HG02981 (cell line): ENCODE measurements at regions not wholly inside any gene's neighbourhood (a gene's known extent, or its start where the extent isn't known, plus 50 kb on each side); places are given as distances from the start of the nearest gene placed in this dataset.

Source experiments
- ATAC-seq: cut with Tn5 transposase; IDR thresholded peaks from one replicate; pipeline ENCODE4 v1.9.1; 2021; ENCODE audit warnings: mild to moderate bottlenecking, moderate library complexity; ENCODE audit not compliant: unreplicated experiment

DNA sequence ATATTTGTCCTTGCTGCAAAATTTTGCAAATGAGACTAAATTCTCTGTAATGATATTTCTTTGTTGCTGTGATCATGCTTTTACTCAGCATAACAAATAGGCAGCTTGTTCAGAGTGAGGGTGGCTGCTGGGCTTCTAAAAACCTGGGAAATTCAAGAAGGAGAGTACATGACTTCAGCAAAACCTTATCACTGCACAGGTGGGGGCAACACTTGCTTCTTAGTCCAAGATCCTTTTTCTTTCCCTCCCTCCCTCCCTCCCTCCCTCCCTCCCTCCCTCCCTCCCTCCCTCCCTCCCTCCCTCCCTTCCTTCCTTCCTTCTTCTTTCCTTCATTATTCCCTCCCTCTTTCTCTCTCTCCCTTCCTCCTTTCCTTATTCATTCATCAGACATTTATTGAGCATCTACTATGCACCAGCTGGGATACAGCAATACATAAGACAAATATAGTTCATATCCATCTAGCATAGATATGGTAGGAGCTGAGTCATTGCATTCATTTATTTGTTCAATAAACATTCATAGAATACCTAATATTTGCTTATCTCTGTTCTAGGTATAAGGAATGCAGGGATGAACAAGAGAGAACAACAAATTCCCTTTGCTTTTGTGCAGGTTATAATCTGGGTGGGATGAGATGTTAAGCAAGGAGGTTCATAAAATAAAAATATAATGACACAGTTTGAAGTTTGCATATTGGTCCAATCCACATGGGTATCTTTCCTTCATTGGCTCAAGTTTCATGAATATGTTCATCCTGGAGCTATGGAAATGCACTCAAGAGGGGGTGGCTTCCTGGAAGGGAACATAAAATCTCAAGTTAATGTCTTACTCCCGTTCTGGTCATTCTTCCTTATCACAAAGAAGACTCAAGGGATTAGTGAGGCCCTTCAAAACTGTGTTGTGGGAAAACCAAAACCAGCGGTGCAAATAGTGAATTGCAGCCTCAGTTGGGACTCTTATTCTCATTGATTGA lies 210.7 kb downstream of the PDCD6IP start:
- no peak for ATAC-seq

DNA sequence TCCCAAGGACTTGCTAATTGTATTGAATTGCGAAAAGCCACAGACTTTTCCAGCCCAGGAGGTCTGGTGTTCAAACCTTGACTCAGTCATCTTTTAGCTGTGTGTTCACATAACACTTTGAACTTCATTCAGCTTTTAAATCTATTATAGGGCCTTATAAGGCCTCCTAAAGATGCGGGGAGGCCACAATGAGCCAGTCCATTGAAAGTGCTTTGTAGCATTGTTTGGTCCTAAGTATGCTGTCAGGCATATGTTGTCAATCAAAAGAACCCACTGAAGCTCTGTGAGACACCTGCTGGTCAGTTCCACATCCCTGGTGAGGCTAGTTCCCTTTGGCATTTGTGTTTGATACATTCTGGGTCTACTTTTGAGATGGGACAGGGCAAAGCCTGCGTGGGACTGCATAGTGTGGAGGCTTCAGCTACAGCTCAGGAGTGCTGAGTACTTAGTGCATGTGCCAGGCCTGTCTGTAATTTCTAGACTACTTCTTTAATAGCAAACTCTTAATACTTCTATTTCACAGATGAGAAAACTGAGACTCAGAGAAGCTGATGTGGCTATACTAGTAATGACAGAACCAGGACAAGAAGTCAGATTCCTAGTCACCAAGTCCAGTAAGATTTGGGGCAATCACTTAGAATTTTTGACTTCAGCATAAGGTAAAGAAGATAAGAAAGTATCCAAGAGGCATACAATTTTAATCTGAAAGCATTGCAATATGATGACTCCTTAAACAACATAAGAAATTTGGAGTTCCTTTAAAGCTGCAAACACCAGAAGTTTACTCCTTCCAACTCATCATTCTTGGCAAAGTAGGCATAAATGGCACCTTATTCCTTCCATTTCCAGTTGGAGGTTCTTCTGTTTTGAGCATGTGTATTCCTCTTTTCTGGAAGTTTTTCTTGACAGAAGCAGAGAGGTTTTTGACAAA lies 213.0 kb downstream of the PDCD6IP start:
- no peak for ATAC-seq

DNA sequence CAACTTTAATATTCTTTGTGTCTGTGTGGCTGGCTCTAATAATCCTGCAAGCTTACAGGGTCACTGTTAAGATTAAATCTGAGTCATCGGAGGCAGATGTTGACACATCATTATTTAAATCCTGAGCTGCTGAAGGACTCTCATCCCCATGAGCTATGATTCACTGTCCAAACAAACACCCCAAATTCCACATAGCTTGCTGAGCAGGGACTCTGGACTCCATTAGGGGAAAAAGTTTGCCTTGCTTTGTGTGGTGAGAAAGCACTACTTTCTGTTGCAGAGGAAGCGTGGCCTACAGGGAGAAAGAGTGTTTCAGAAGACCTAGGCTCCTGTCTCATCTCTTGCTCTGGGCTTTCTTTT lies 213.7 kb downstream of the PDCD6IP start:
- no peak for ATAC-seq

DNA sequence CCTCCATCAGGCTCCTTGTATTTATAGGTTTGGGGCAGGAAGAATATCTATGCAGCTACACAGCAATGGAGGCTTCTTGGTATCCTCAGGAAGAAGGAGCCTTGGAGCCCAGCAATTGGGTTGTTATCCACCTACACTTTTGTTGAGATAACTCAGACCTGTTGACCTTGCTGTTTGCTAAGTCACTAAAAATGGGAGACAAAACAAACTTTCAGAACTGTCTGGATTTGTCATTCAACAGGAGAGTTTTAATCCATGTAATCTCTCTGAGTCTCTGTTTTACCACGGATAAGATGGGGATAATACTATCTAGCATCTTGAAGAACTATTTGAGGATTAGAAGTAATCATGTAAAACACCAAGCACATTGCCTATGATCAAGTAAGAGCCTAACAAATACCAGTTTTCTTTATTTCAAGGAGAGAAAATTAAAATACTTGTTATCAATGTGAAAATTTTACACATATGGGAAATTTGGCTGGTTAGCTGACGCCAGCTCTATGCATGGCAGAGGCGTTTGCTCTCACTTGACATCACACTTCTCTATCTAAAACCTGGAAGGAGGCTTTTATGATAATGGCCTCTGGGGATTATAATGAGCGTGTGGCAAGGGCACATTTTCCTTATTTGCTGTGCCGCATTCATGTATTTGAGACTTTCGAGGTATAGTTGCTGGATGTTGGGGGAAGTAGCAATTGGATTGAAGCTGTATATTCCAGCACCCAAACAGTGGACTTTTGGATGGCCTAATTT lies 215.6 kb downstream of the PDCD6IP start:
- ATAC-seq: no peak

DNA sequence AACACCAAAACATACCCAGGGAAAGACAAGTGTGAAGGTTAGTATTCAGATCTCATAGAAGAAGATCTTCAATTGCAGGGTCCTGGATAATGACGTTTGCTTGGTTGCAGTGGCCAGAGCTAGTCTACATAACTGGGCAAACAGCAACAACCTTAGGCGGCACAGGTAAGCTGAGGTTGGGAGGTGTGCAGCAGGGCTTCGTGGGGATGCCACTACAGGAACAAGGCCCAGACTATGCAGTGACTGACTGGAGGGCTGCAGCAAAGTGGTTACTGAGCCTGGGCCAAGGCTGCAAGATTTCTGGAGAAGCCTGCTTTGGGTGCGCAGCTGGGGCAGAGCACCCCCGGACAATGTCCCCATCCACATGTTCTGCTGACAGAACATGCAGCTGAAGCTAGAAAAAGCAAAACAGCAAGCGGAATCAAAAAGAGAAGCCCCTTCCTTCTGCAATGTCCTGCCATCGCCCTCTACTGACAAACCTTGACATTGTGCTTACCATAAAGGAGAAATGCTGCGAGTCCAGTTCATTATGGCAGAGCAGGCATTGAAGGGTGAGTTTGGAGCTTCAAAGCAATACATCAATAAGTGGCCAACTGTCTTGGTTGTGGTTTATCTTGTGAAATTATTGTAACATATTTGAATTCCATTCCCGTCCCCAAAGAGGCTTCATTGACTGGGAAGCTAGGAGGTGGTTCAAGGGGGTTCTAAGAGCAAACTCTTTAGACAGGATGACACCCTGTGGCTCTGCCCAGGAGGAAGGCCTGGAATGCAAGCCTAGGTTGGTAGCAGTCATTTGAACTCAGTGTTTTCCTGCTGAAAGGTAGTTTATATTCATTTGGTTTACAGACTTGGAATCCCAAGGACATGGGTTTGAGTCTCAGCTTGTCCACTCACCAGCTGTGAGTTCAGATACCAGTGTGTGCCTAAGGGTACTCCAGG lies 217.0 kb downstream of the PDCD6IP start:
- no peak for ATAC-seq

DNA sequence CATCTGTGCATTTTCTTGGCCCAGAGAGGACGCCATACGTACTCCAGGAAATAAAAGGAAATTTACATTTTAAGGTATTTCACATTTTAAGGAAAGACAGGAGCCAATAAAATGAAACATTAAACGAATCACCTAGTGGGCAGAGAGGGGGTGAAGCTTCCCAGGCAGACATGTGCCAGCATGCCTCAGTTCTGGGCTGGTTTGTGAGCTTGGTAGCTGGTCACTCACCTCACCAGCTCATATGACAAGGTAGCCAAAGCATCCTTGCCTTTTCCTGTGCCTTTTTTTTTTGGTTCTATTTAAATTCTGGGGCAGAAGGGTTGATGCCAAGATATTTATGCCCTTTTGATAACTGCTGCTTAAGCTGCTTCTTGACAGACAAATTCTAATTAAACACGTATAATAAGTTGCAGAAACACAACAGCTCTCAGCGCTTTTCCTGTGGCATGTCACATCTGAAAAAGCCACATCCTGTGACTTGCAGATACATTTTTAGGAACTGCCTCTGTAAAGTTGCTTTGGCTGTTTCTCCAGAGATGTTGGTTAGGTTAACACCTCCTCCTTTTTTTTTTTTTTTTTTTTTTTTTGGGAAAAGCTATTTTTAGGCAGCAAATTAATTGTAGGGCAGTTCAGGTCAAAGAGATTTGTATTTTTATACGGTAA lies 218.6 kb downstream of the PDCD6IP start:
- ATAC-seq: no peak

DNA sequence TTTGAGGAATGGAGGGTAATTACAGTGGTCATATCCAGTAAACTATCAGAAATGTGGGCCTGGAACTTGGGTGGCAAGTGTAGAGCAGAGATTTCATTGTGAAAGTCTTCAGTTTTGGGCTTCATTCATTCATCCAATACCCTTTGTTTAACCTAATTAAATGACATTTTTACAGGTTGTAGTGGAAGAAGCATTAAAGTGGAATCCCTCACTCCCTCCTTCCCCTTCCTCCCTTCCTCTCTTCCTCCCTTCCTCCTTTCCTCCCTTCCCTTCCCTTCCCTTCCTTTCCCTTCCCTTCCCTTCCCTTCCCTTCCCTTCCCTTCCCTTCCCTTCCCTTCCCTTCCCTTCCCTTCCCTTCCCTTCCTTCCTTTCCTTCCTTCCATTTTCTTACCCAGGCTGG lies 219.3 kb downstream of the PDCD6IP start:
- no peak for ATAC-seq

DNA sequence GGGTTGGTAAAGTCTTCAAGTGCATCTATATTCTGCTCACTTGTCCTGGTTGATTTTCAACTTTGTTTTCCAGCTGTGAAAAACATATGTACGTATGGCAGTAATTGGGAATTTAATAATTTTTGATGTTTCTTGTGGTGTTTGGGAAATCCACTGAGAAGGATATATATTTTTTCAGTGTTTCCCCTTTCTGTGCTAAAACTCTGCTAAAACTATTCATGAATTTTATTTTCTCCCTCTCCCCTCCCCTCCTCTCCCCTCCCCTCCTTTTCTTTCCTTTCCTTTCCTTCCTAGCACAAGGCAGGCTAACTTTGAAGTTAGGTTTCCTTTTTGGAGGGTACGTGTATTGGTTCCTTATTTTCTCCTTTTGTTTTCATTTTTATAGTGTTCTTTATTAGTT lies 220.7 kb downstream of the PDCD6IP start:
- no peak for ATAC-seq

DNA sequence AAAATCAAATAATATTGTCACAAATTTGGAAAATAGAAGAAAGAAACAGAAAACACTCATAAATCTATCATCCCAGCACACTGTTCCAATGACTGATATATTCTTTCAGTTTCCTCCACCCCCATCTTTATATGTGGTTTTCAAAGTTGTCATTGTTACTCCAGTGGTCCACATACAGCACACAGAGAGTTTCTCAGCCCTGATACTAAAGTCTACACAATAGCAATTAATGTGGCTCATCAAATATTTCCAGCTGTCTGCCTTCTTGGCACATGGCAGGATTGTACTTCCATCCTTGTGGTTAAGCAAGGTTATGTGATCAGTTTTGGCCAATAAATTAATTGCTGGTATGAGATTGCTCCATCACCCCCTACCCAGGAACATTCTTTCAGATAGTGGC lies 221.7 kb downstream of the PDCD6IP start:
- no peak for ATAC-seq

DNA sequence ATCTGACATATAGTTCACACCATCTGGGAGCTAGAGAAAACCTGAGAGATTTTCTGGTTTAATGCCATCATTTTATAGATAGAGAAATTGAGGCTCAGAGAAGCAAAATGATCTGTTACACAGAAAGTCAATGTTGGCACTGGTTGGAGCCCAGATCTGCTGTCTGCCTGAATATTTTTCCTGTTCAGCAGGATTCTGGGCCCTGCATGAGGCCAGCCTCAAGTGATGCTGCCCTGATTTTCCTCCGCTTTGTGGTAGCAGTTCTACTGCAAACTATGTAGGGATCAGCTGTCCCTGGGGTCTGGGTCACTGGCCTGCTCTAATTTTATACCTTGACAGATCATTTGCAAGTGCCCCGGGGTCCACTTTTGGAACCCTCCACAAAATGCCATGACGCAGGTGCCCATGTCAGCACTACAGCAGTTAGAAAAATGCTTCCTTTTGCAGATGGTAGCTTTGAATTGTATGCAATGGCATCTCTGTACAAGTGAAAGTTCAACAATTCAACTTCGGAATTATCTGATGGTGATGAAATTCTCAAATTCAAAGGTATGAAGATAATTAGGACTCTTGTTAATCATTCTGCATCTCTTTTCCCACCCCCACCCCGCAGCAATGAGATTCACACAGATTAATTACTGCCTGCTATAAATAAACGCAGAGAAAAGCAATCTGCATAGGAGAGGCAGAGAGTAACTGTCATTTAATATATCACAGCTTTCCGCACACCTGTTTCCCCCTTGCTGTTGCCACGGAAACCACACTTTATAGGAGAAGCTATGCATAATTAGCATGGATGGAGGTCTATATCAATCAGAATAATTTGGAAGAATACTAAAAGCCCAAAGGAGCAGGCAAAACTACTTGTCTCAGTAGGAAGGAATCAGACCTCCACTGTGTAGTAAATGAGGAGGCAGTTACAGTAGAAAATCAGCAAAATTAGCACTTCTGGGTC lies 222.6 kb downstream of the PDCD6IP start:
- ATAC-seq: no peak

DNA sequence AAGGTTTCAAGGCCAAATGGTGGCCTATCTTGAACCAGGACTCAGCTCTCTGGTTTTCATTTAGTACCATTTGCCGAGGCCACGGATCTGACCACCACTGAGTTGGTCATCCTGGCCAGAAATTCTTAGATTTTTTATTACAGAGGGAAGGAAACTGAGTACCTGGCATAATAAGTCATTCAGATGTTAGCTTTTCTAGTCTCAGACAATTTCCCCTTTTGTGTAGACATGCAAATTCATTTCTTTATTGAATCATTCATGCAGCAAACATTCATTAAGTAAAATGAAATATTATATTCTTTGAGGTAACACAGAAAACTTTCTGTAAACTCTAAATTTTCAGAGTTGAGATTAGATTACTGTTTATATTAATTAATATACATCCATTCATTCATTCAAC lies 223.7 kb downstream of the PDCD6IP start:
- no peak for ATAC-seq

DNA sequence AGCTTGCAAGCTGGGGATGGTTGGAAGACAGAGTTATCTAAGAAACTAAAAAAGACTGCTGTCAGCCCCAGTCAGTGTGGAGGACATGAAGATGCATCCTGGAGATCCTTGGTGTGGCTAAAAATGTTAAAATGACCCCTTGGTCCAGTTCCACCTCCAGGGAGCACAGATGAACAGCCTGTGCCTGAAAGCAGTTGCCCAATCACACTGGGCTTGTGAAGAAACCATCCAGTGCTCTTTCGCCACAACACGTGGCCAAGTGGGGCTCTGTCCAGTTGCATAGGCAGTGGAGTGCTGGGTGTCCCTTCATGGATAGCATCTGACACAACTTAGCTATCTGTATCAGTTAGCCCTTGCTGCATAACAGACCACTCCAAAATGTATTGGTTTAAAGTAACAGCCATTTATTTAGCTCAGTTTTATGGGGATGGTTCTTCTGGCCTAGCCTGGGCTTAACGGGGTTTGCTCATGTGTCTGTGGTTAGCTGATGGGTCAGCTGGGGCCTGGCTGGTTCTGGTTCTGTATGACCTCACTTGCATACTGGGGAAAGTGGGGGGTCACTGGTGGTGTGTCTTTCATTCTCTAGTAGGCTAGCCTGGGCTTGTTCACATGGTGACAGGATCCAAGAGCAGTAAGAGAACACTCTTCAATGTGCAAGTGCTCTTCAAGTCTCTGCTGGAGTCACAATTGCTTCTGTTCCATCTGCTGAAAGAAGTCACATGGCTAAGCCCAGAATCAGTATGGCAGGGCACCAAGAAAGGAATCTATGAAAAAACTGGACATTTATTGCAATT lies 226.2 kb downstream of the PDCD6IP start:
- ATAC-seq: no peak

DNA sequence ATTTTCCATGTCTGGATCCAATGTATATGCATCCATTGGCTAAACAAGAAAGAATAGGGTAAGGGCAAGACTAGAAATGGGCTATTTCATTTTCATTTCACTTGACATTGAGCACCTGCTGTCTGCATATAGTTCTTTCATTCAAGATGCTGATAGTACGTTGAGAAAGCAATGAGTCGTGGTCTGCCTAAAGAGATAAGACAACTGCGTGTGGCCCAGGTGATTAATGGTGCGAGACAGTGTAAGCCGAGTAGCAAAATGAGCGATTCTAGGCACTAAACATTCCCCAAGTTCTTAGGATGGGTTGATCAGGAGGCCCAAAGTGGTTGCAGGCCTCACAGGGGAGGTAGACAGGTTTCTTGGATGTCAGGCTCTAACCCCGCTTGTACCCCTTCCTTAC lies 235.4 kb downstream of the PDCD6IP start:
- ATAC-seq: no peak

DNA sequence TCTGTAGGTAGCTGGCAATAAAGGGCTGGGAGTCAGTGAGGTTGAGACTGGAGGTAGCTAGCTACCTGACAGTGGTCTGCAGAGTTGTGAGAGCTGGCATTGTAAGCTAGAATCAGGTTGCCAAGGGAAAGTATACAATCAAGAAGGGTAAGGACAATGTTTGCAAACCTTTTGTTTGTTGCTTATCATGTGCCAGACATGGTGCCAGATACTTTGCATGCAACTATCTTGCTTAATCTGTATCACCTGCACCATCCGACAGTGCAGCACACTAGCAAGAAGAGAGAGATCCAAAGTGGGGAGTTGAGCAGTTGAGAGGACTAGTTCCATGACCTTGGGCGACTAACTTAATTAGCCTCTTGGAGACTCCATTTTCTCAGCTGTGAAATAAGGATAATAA lies 236.4 kb downstream of the PDCD6IP start:
- no peak for ATAC-seq

DNA sequence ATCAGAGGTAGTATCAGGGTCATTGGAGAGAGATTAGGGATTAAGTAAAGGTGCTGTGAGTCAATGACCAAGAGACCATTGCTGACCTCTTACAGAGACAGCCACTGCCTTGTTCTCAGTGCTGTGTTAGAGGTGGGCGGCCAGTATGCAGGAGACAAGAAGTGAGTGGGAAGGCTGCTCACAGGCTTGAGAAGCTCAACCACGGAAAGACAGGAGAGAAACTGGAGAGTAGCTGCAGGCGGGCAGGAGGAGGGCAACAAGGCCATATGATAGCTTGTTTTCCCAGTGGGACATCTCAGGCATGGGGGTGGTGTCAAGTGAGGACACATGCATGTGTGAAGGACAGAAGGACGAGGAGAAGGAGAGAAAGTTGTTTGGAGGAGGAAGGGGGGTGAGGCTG lies 237.3 kb downstream of the PDCD6IP start:
- ATAC-seq: no peak

DNA sequence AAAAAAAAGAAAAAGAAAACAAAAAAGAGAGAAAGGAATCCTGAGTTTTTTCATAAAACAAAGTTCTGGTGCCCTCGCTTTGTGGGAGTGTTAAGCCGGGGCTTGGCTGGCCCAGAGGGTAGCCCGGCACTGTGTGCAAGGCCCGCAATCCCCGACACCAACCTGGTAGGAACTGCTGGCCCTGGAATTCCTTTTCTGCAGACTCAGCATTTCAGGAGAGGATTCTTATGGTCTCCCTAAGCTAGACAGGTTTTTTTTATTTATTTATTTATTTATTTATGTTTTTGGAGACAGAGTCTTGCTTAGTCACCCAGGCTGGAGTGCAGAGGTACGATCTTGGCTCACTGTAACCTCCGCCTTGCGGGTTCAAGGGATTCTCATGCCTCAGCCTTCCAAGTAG lies 238.8 kb downstream of the PDCD6IP start:
- ATAC-seq: no peak

DNA sequence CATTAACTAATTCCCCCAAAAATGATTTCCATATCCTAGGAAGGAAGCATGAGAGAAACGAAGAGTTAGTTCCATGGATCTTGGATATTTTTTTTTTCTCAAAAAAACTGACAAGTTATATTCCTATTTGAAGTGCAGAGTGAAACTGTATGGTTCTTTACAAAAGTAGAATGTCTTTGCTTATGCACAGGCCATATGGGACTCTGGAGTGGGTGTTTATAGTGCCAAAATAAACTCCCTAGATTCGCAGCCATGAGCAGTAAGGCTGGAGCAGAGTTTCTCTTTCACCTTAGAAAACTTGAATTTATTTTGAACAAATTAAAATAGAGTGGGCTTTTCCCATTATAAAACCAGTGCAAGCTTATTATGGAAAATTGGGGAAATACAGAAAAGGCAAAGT lies 239.7 kb downstream of the PDCD6IP start:
- ATAC-seq: no peak

DNA sequence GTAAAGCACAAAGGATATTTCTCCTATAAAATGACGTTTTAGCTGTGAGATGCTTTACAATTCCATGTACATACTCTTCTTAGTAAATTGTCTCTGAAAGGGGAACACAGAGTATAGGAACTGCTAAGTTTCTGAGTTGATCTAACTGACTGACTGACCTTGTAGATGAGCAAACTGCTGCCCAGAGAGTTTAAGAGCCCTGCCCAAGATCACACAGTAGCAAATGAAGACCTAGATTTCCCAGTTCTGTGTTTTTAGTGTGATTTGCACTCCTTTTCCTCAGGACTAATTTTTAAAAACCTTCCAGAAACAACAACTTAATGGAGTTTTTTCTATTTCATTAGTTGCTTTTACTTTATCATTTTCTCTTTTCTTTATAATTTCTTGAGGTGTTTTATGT lies 247.7 kb downstream of the PDCD6IP start:
- ATAC-seq: no peak
